Activated naive CD8-positive, alpha-beta T cell treated with anti-CD3 and anti-CD28 coated beads, Interleukin-2, amount 10 ng/mL, durations not matched to agents 7 days and 5 days (primary cell): ENCODE measurements at regions not wholly inside any gene's neighbourhood (a gene's known extent, or its start where the extent isn't known, plus 50 kb on each side); places are given as distances from the start of the nearest gene placed in this dataset.

Experiments used
- ATAC-seq: fragments of 150-1000 bp; cut with Tn5 transposase; one replicate; pipeline ENCODE4 v1.10.0; 2021; ENCODE audit warnings: low read depth, moderate library complexity
- POLR2A ChIA-PET: fragments of 350-600 bp; sonication (Branson Sonifier 250); formaldehyde crosslinking; loops from one replicate; lab custom pipeline; 2021; ENCODE audit warnings: antibody characterized with exemption; lab: Charles Lee
- DNase-seq: peaks from one replicate; pipeline ENCODE4 v3.0.0; 2021
- H3K27ac Mint-ChIP-seq: one replicate; pipeline ENCODE4 v1.8.0; 2022; ENCODE audit warnings: mild to moderate bottlenecking, mixed read lengths
- H3K27me3 Mint-ChIP-seq: one replicate; pipeline ENCODE4 v1.8.0; 2022; ENCODE audit warnings: mild to moderate bottlenecking, moderate library complexity, mixed read lengths
- H3K36me3 Mint-ChIP-seq: one replicate; pipeline ENCODE4 v1.8.0; 2021; ENCODE audit warnings: mild to moderate bottlenecking, mixed read lengths
- H3K4me1 Mint-ChIP-seq: one replicate; pipeline ENCODE4 v1.8.0; 2021; ENCODE audit warnings: mixed read lengths
- H3K4me3 Mint-ChIP-seq: one replicate; pipeline ENCODE4 v1.8.0; 2022; ENCODE audit warnings: mild to moderate bottlenecking, moderate library complexity, mixed read lengths
- H3K9me3 Mint-ChIP-seq: one replicate; pipeline ENCODE4 v1.8.0; 2021; ENCODE audit warnings: mixed read lengths

DNA sequence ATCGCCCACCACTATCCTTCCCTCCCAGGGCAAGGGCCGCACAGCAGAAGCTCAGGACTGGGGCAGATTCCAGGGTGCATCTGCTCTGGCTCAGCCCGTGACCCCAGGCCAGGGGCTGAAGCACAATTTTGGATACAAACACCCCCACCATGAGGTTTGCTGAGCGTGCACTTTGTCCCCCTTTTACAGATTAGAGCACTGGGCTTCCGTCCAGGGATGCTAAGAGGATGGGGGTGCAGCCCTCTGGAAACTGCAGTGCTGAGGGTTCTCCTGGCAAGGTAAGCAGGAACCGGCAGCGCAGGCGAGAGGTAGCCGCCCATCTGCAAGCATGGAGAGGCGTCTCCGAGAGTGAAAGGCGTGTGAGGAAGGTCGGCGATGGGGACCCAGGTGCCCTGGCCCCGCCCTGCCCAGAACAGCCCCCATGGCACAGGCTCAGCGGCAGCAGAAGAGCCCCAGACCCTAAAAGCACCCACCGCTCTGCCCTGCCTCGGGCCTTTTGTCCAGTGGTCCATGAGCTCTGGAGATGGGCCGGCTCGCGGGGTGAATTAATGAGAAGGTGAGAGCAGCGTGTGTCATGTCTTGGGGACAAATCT, 54.5 kb upstream of the OLFM1 start:
- no peaks in the 10 kb centered on the region for H3K9me3 Mint-ChIP-seq
- H3K27ac Mint-ChIP-seq, result no peak overlapping the region
- POLR2A ChIA-PET, result no interaction called here
- no peaks in the 10 kb centered on the region for H3K4me1 Mint-ChIP-seq
- ATAC-seq, result no peak
- no peak overlapping the region for H3K4me3 Mint-ChIP-seq
- DNase-seq, result peak; percentile 14
- no peaks in the 10 kb centered on the region for H3K36me3 Mint-ChIP-seq
- H3K27me3 Mint-ChIP-seq, result no peaks in the 10 kb centered on the region

DNA sequence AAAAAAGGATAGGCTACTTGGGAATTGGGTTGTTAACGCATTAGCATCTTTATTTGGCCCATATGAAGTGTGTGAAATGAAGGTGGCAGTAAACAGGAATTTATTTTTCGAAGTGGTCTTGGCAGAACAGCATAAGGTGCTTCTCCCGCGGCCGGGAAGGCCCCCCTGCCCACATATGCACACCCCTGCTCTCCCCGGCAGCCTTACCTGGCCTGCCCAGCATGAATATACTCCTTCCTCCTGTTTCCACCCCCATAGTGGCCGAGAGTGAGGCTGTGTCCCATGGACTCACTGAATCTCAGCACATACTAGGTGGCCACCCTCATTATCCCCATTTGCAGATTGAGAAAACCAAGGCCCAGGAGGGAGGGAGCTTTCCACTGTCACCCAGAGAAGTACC, 54.0 kb upstream of the OLFM1 start:
- POLR2A ChIA-PET, result no interaction called here
- Mint-ChIP-seq H3K4me1 (no peaks in the 10 kb centered on the region), H3K27ac (no peak overlapping the region), H3K4me3 (no peak overlapping the region), H3K9me3 (no peaks in the 10 kb centered on the region), H3K27me3 (no peaks in the 10 kb centered on the region), H3K36me3 (no peaks in the 10 kb centered on the region)
- ATAC-seq (no peak), DNase-seq (peak; percentile 1)

DNA sequence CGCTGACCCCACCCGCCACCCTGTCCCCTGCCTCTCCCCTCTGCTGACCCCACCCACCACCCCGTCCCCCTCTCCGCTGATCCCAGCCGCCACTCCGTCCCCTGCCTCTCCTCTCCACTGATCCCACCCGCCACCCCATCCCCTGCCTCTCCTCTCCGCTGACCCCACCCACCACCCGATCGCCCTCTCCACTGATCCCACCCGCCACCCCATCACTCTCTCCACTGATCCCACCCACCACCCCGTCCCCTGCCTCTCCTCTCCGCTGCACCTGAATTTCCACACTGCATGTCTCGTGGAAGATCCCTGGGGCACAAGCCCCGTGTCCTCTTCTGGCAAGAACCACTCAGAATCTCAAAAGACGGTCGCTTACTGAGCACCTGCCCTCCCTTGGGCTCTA, 53.4 kb upstream of the OLFM1 start:
- DNase-seq, result no peak
- Mint-ChIP-seq H3K27me3 (no peaks in the 10 kb centered on the region), H3K4me3 (no peak overlapping the region), H3K9me3 (no peaks in the 10 kb centered on the region), H3K27ac (no peak overlapping the region), H3K4me1 (no peaks in the 10 kb centered on the region), H3K36me3 (no peaks in the 10 kb centered on the region)
- no peak for ATAC-seq
- POLR2A ChIA-PET, result no interaction called here

DNA sequence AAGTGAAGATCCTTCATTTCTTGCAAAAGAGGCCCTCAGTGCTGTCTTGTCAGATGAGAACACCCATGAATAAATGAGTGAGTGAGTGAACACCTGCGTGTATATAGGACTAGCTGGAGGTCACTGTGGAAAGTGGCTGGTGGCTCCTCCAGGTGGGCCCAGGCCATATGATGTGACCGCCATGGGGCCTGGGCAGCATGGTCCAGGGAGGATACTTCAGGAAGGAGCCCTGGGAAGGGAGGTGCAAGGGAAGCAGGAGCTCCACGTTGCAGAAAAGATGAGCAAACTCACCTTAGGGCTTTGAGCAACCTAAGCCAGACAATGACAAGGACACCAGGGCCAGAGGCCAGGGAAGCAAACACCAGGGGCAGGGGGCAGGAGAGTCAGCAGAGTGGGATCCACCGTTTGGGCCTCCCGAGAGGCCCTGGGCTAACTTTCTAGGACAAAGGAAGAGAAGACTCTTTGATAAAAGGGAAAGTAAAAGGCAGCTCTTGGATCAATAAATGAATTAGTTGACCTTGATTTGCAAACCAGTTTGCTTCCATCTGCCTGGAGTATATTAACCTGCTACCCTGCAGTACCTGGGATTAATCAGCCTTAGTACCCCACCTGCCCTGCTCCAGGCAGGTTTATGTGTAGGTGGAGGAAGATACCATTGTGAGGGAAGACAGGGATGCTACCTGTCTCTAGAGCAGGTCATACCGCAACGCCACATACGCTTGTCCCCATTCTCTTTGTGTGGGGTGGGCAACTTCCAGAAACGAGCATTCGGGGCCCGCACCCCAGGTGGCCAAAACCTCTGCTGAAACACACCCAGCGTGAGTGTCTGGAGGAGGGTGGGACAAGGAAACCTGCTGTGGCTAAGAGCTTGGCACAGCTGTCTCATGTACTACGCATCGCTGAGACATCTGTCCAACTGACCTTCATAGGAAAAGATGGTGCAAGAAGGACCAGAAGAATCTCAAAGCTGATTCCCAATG, 51.4 kb upstream of the OLFM1 start:
- Mint-ChIP-seq H3K9me3 (no peaks in the 10 kb centered on the region), H3K27me3 (no peaks in the 10 kb centered on the region), H3K27ac (no peak overlapping the region), H3K4me3 (no peak overlapping the region), H3K4me1 (no peaks in the 10 kb centered on the region), H3K36me3 (no peaks in the 10 kb centered on the region)
- no peak for ATAC-seq
- DNase-seq, result no peak
- POLR2A ChIA-PET, result no interaction called here

DNA sequence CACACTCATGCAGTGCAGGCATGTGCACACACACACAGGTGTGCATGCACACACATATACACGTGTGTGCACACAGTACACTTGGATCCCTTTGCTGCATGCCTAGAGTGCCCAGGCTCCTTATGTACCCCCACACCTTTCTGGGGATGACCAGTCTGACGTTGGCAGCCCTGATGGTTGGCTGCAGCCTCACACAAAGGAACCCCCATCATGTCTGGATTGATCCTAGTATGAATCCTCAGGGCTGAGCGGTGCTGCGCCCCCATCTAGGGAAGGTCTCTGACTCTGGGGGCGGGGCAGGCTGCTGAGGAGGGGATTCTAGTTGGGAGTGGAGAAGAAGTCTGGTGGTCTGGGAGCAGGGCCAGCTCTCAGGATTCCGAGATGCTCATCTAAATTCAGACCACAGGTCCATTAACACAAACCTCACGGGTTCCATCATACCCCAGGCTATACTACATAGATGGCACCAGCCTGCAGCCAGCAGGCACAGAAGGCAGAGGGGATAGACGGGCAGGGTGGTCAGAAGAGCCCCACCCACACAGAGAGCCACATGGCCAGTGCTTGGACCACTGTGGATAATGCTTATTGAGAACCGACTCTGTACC, 50.5 kb upstream of the OLFM1 start:
- Mint-ChIP-seq H3K27me3 (no peaks in the 10 kb centered on the region), H3K9me3 (no peaks in the 10 kb centered on the region), H3K36me3 (no peaks in the 10 kb centered on the region), H3K27ac (no peak overlapping the region), H3K4me3 (no peak overlapping the region), H3K4me1 (no peaks in the 10 kb centered on the region)
- ATAC-seq (no peak), DNase-seq (no peak)
- POLR2A ChIA-PET, result no interaction called here

DNA sequence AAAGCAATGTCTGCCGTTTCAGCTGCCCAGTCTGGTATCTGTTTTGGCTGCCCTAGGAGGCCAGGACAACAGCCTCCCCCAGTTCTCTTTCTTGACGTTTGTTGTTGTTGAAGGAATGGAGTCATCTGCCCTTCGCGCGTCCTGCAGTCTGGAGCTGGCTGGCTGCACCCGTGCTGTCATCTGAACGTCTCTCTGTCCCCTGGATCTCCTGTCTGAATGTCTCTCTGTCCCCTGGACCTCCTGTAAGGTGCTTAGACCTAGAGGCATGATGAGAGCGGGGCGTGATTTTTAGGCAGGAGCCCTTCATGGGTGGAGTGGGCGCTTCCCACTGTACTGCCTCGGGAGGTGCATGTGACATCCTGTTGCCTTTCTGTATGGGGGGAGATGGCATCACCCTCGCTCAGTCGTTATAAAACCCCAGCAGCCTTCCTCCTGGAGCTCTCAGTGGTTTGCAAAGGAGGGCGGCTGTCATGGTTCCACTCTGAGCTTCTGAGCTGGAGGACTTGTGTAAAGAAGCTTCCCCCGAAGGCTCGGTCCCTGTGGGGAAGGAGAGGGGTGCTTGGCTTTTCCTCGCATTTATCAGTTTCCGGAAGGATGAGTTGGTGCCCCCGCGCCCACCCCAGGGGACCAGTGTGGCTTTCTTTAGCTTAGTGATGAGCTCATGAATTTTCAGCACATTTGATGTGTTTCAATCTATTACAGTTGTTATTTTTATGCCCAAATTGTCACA, 49.8 kb upstream of the OLFM1 start:
- Mint-ChIP-seq H3K27ac (no peak overlapping the region), H3K4me3 (no peak overlapping the region), H3K27me3 (no peaks in the 10 kb centered on the region), H3K4me1 (no peaks in the 10 kb centered on the region), H3K9me3 (no peaks in the 10 kb centered on the region), H3K36me3 (no peaks in the 10 kb centered on the region)
- POLR2A ChIA-PET, result no interaction called here
- DNase-seq (peak; percentile 11), ATAC-seq (no peak)
